Psoas muscle (tissue), 7 donors: ENCODE measurements at regions not wholly inside any gene's neighbourhood (a gene's known extent, or its start where the extent isn't known, plus 50 kb on each side); places are given as distances from the start of the nearest gene placed in this dataset.

Experiments
- ATAC-seq, 4 donors: fragments of 200-7000 bp; cut with Tn5 transposase; one replicate each; pipeline ENCODE4 v1.9.1; 2020; ENCODE audit warnings: moderate library complexity in 3 of 4, mild to moderate bottlenecking in 2 of 4
- DNase-seq, 2 donors: peaks; one replicate each; pipeline ENCODE4 v3.0.0-alpha.2; 2020
- H3K27ac ChIP-seq: fragments of 200-600 bp; one replicate; pipeline ENCODE4 v1.8.0; 2022
- H3K27me3 ChIP-seq, 3 donors: fragments of 200-600 bp in 1 of 3; one replicate each; pipeline versions ENCODE4 v1.6.1 to v1.8.0; 2013 to 2022; ENCODE audit warnings: low read length in 2 of 3, mild to moderate bottlenecking in 2 of 3, moderate library complexity in 1 of 3; ENCODE audit not compliant: insufficient read depth in 3 of 3
- H3K36me3 ChIP-seq, 2 donors: fragments of 200-600 bp in 1 of 2; one replicate each; pipeline versions ENCODE4 v1.6.1 to v1.8.0; 2013 to 2022; ENCODE audit warnings: low read depth in 1 of 2, mild to moderate bottlenecking in 1 of 2, moderate library complexity in 1 of 2; ENCODE audit not compliant: insufficient read depth in 1 of 2
- H3K4me1 ChIP-seq: fragments of 200-600 bp; one replicate; pipeline ENCODE4 v1.8.0; 2022
- H3K4me3 ChIP-seq: fragments of 200-600 bp; one replicate; pipeline ENCODE4 v1.8.0; 2022; ENCODE audit warnings: mild to moderate bottlenecking
- H3K9me3 ChIP-seq: fragments of 200-600 bp; one replicate; pipeline ENCODE4 v1.8.0; 2022
- CTCF ChIP-seq: fragments of 200-600 bp; IDR thresholded peaks from one replicate; pipeline ENCODE4 v1.8.0; 2022; ENCODE audit warnings: antibody characterized with exemption
- WGBS, 3 donors: extraction: QIAGEN DNeasy Blood & Tissue Kit; methylation state at CpG; one replicate each; pipeline versions ENCODE4 v1.1.6 to v1.1.7; 2013; 5-methylcytosine and 5-hydroxymethylcytosine counted together
- intact Hi-C, 2 donors: fragments of 100-400 bp; cut with DNase I; formaldehyde crosslinking; loops; one replicate each; pipeline versions ENCODE4 v1.11.0 to v1.14.2; 2022
- donor health status: healthy with polysubstance abuse.
- donor health status: DM: no; HTN: no; CAD: no; lungs with moderate emphysema.
- donor health status: Bipolar disorder and iron deficiency.
- donor health status: healthy.
- donor health status: DM: yes; HTN: yes; CAD: no.
- donor health status: DM: no; HTN: no; CAD: no.
- donor health status: DM: yes; HTN: yes; CAD: no.

GRCh38 chr2:183264890-183265535 is 140.8 kb downstream of the NUP35 start:
- WGBS, 3 donors = 93 to 97% (median 95%) methylated on average over 20 to 21 of the region's 21 CpGs
- H3K9me3 ChIP-seq = peaks cover 7% of the 10 kb centered on the region
- H3K36me3 ChIP-seq = no peaks in the 10 kb centered on the region
- no peaks in the 10 kb centered on the region for H3K27me3 ChIP-seq
- no peak for ATAC-seq
- no peaks in the 10 kb centered on the region for H3K4me1 ChIP-seq
- no peak overlapping the region for H3K27ac ChIP-seq
- no peak overlapping the region for H3K4me3 ChIP-seq
- intact Hi-C loops = no loop called here
- TF ChIP-seq CTCF = no peak
- DNase-seq = no peak

- TF ChIP-seq CTCF = no peak
- no peak overlapping the region for H3K4me3 ChIP-seq
- intact Hi-C loops = no loop called here
- no peaks in the 10 kb centered on the region for H3K4me1 ChIP-seq
- H3K9me3 ChIP-seq = peaks cover 7% of the 10 kb centered on the region
- no peak overlapping the region for H3K27ac ChIP-seq
- DNase-seq (no peak), ATAC-seq (no peak)
- no peaks in the 10 kb centered on the region for H3K36me3 ChIP-seq
- H3K27me3 ChIP-seq = no peaks in the 10 kb centered on the region
- WGBS, 3 donors = 88 to 92% (median 88%) methylated on average over 5 of the region's 5 CpGs
Observed at GRCh38 chr2:183267148-183267827, 143.0 kb downstream of the NUP35 start.

- H3K27ac ChIP-seq = no peak overlapping the region
- intact Hi-C loops = no loop called here
- H3K9me3 ChIP-seq = peaks cover 7% of the 10 kb centered on the region
- no peaks in the 10 kb centered on the region for H3K4me1 ChIP-seq
- no peaks in the 10 kb centered on the region for H3K27me3 ChIP-seq
- H3K4me3 ChIP-seq = no peak overlapping the region
- TF ChIP-seq CTCF = no peak
- no peaks in the 10 kb centered on the region for H3K36me3 ChIP-seq
- ATAC-seq (no peak), DNase-seq (no peak)
- WGBS, 3 donors = 11 to 18% (median 12%) methylated on average over 4 of the region's 4 CpGs
Observed at GRCh38 chr2:183269956-183270355, 145.7 kb downstream of the NUP35 start.

GRCh38 chr2:183283209-183283608 is 159.0 kb downstream of the NUP35 start:
- no peaks in the 10 kb centered on the region for H3K4me1 ChIP-seq
- ATAC-seq = no peak
- TF ChIP-seq CTCF = no peak
- DNase-seq = no peak
- WGBS, 3 donors = 85 to 87% (median 86%) methylated on average over 2 of the region's 2 CpGs
- no peak overlapping the region for H3K27ac ChIP-seq
- H3K27me3 ChIP-seq = no peaks in the 10 kb centered on the region
- H3K4me3 ChIP-seq = no peak overlapping the region
- intact Hi-C loops = no loop called here
- no peaks in the 10 kb centered on the region for H3K36me3 ChIP-seq
- no peaks in the 10 kb centered on the region for H3K9me3 ChIP-seq

- H3K4me1 ChIP-seq = no peaks in the 10 kb centered on the region
- ATAC-seq = no peak
- intact Hi-C loops = no loop called here
- H3K36me3 ChIP-seq = no peaks in the 10 kb centered on the region
- H3K27me3 ChIP-seq = no peaks in the 10 kb centered on the region
- no peak for DNase-seq
- no peak overlapping the region for H3K27ac ChIP-seq
- no peak overlapping the region for H3K4me3 ChIP-seq
- TF ChIP-seq CTCF = no peak
- H3K9me3 ChIP-seq = no peaks in the 10 kb centered on the region
Observed at GRCh38 chr2:183284606-183285005, 160.4 kb downstream of the NUP35 start.
